GM19328 (cell line): ENCODE measurements at regions not wholly inside any gene's neighbourhood (a gene's known extent, or its start where the extent isn't known, plus 50 kb on each side); places are given as distances from the start of the nearest gene placed in this dataset.
"Not testable (repeated sequence)": the region's sequence is repeated elsewhere in the genome, so short reads cannot be mapped to it uniquely, and the experiment has no call there.

Experiments
- ATAC-seq: cut with Tn5 transposase; IDR thresholded peaks from one replicate; pipeline ENCODE4 v1.9.1; 2021; ENCODE audit warnings: mild to moderate bottlenecking, moderate library complexity; ENCODE audit not compliant: unreplicated experiment

DNA sequence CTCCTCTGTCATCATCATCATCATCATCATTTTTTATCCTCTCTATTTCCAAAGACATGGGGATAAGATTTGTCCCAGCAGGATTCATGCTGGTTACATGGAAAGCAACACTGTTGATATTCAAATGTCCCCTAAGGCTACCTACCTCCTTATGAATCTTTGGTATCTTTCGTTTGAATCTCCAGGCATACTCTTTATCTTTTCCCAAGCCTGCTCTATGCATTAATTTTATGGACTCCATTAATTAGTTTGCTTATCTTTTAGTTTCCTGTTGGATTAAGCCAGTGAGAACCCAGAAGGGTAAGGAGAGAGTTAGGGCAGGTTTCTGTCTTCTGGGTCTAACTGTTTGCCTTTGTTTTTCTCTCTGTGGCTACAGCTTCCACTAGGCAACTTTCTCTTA is 129.6 kb upstream of the GOT2 start:
- ATAC-seq: no peak

DNA sequence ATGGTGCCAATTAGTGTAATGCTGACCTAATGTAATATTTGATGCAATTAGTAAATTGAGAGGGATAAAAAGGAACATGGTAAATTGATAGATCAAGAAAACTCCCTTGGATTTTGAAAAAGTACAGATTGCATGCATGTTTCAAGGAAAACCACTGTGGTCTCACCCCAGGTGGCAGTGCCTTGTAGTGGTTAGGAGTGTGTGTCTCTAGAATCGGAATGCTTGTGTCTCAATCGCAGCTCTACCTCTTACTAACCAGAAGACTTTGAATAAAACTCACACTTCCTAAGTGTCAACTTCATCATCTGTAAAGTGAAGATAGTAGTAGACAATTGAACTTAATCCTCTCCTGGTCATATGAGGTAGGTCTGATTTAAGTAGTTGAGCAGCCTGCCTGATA is 128.9 kb upstream of the GOT2 start:
- no peak for ATAC-seq

- no peak for ATAC-seq
Observed at GRCh38 chr16:58862334-58863021, 128.4 kb upstream of the GOT2 start.

DNA sequence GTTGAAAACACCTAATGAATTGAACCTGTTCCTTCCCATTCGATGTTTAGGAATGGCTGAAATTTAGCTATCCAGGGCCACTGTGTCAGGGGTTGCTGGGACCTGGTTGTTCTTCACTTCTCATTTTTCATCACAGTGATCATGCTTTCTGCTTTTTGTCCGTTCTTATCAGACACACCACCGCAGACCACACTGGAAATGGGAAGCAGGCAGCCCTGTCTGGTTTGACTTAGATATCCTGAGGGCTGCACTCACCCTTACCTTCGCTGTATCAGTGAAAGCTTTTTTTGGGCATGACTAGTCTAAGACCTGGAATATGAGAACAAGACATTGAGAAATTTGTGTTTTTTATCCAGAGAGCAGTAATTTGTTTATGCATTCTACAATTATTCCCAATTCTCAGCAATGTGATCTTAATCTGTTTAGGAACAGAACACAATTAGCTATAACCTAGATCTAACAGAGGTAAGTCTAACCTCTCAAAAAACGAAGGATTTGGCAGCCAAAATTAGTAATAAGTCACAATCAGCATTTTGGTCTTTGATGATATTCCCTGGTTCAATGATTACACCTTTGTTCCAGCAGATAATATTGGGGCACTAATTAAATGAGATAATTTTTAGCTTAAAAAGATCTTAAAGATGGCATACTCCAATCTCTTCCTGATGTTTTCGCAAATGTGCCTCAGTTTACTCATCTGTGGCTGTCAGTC is 126.0 kb upstream of the GOT2 start:
- ATAC-seq: no peak

- ATAC-seq: not testable (repeated sequence)
Observed at GRCh38 chr16:58858577-58858976, 124.5 kb upstream of the GOT2 start.

- ATAC-seq: no peak
Observed at GRCh38 chr16:58855291-58855863, 121.3 kb upstream of the GOT2 start.

- no peak for ATAC-seq
Observed at GRCh38 chr16:58853854-58854791, 120.0 kb upstream of the GOT2 start.

GRCh38 chr16:58850678-58851020 is 116.5 kb upstream of the GOT2 start:
- ATAC-seq: no peak

- ATAC-seq: no peak
Observed at GRCh38 chr16:58850019-58850677, 116.0 kb upstream of the GOT2 start.

DNA sequence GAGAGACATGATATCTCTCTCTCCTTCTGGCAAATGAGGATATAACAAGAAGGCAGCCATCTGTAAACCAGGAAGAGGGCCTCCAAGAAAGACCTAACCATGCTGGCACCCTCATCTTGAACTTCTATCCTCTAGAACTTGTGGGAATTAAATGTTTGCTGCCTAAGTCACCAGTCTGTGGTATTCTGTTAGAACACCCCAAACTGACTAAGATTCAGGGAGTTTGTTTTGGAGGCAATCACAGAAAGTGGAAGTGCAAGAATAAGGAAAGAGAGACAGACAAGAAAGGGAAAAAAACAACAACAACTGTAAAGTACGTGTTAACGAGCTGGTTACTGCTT is 114.5 kb upstream of the GOT2 start:
- ATAC-seq: no peak

- no peak for ATAC-seq
Observed at GRCh38 chr16:58847902-58848661, 114.0 kb upstream of the GOT2 start.

DNA sequence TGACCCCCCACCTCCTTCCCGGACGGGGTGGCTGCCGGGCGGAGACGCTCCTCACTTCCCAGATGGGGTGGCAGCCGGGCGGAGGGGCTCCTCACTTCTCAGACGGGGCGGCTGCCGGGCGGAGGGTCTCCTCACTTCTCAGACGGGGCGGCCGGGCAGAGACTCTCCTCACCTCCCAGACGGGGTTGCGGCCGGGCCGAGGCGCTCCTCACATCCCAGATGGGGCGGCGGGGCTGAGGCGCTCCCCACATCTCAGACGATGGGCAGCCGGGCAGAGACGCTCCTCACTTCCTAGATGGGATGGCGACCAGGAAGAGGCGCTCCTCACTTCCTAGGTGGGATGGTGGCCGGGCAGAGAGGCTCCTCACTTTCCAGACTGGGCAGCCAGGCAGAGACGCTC is 112.1 kb upstream of the GOT2 start:
- ATAC-seq: not testable (repeated sequence)

DNA sequence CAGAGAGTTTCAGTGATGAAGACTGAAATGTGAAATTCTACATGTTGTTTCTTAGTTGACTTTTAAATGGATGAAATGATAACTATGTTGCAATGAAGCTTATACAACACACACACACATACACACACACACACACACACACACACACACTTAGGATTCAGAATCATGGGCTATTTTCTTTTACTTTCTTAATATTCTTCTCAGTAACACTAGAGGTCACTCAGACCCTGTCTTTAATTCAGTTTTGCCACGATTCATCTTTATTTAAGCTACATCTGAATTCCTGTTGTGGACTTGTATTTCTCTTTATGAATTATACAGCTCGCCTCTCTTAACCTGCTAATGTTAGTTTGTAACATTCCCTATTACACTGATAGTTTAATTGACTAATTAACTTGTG is 109.6 kb upstream of the GOT2 start:
- ATAC-seq: no peak

DNA sequence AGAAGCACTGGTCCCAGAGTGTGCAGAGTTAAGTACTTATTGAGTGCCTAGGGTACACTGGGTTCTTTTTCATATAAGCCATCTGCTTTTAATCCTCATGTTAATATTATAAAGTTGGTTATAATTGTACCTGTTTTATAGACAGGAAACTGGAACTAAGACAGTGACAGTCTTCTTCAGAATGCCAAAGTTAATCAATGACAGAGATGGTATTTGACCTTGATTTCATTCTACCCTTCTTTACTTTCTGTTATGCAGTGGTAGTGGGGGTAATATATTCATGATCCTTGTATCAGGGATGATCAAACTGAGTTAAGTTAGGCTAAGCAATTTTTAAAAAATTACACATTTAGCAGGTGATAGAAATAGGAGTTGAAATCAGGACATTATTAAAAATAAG is 108.6 kb upstream of the GOT2 start:
- no peak for ATAC-seq

DNA sequence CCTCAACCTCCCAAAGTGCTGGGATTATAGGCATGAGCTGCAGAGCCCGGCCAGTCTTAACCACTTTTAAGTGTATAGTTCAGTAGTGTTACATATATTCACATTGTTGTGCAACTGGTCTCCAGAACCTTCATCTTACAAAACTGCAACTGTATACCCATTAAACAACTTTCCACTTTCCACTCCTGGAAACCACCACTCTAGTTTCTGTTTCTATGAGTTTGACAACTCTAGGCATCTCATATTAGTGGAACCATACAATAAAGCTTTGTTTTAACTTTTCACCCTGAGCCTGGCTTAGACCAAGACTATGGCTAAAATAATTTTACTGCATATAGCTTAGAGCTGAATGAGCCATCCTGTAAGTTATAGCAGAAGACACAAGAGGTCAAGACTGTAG is 108.0 kb upstream of the GOT2 start:
- ATAC-seq: no peak

GRCh38 chr16:58837950-58838349 is 103.8 kb upstream of the GOT2 start:
- no peak for ATAC-seq

GRCh38 chr16:58836427-58836826 is 102.3 kb upstream of the GOT2 start:
- no peak for ATAC-seq

DNA sequence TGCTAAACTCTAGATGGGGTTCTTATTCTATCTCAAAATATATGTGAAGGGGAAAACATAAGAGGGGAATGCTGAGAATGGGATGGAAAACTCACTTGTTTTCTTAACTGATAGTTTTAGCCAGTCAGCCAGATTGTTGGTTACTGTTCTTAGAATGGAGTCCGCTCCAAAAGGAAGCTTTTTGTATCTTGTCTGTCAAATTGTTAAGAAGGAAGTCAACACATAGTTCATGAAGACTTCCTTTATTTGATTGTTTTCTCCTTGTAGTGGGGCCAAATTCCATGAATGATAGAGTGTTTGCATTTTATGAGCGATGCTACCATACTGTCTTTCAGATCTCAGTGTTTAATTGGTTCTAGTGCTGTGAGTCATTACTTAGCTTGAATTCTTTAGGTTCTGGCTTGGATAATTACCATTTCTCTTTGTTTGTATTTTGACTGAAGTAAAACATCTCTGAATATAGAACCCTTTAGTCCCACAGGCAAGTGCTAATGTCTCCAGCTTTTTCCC is 98.3 kb upstream of the GOT2 start:
- ATAC-seq: no peak

DNA sequence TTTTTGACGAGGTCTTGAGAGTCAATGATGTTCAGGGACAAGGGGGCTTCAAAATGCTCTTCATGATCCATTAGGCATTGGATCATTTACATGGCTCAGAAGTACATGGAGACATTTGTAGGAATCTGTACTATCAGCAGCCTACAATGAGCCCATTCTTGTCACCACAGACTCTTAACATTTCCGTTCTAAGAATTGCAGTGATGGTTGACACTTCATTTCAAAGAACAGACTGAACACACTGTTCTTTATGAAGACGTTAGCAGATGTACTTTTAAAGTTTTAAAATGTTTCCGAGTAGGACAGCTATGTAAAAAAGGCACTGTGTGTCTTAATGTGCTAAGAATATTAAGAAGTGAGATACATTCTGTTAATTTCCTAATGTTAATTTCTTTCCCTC is 97.3 kb upstream of the GOT2 start:
- ATAC-seq: no peak

- no peak for ATAC-seq
Observed at GRCh38 chr16:58828901-58829545, 94.9 kb upstream of the GOT2 start.
